Activated CD4-positive, alpha-beta T cell treated with anti-CD3 and anti-CD28 coated beads, Interleukin-2, Interleukin-6, amounts not matched to agents 100 ng/mL and 50 ng/mL, durations not matched to agents 16 hours and 8 hours (primary cell): ENCODE measurements at regions not wholly inside any gene's neighbourhood (a gene's known extent, or its start where the extent isn't known, plus 50 kb on each side); places are given as distances from the start of the nearest gene placed in this dataset.

Experiments used
- DNase-seq: peaks from one replicate; pipeline ENCODE4 v3.0.0-alpha.2; 2020

GRCh38 chr6:141667580-141668309, 465.0 kb upstream of the GJE1 start:
- no peak for DNase-seq

GRCh38 chr6:141666187-141666586, 466.5 kb upstream of the GJE1 start:
- no peak for DNase-seq

GRCh38 chr6:141664744-141665143, 468.0 kb upstream of the GJE1 start:
- no peak for DNase-seq

GRCh38 chr6:141659582-141659981, 473.1 kb upstream of the GJE1 start:
- no peak for DNase-seq

- no peak for DNase-seq
These were observed 474.0 kb upstream of the GJE1 start for GRCh38 chr6:141658696-141659095.

- no peak for DNase-seq
These were observed 474.9 kb upstream of the GJE1 start for GRCh38 chr6:141657812-141658211.

GRCh38 chr6:141653590-141653989, 479.1 kb upstream of the GJE1 start:
- DNase-seq, result no peak

GRCh38 chr6:141641951-141642350, 490.8 kb upstream of the GJE1 start:
- DNase-seq, result no peak

GRCh38 chr6:141641406-141641805, 491.3 kb upstream of the GJE1 start:
- no peak for DNase-seq

- no peak for DNase-seq
These were observed 497.1 kb upstream of the GJE1 start for GRCh38 chr6:141635621-141636020.

- no peak for DNase-seq
These were observed 498.5 kb upstream of the GJE1 start for GRCh38 chr6:141634269-141634668.

- no peak for DNase-seq
These were observed 508.4 kb upstream of the GJE1 start for GRCh38 chr6:141624301-141624700.

- no peak for DNase-seq
These were observed 514.5 kb upstream of the GJE1 start for GRCh38 chr6:141618180-141618581.

- no peak for DNase-seq
These were observed 522.0 kb upstream of the GJE1 start for GRCh38 chr6:141610741-141611140.

- DNase-seq, result no peak
These were observed 524.8 kb upstream of the GJE1 start for GRCh38 chr6:141607956-141608355.

- DNase-seq, result no peak
These were observed 534.2 kb upstream of the GJE1 start for GRCh38 chr6:141598487-141598886.

- no peak for DNase-seq
These were observed 537.9 kb upstream of the GJE1 start for GRCh38 chr6:141594874-141595273.

GRCh38 chr6:141593311-141593710, 539.4 kb upstream of the GJE1 start:
- DNase-seq, result no peak

- DNase-seq, result no peak
These were observed 545.1 kb upstream of the GJE1 start for GRCh38 chr6:141587482-141588266.

GRCh38 chr6:141580988-141581552, 551.7 kb upstream of the GJE1 start:
- DNase-seq, result no peak

GRCh38 chr6:141580131-141580530, 552.6 kb upstream of the GJE1 start:
- no peak for DNase-seq

- DNase-seq, result no peak
These were observed 556.0 kb upstream of the GJE1 start for GRCh38 chr6:141576751-141577150.

- DNase-seq, result peak; percentile 57
These were observed 569.6 kb upstream of the GJE1 start for GRCh38 chr6:141562851-141563763.
